ENCODE measurements at regions not wholly inside any gene's neighbourhood (a gene's known extent, or its start where the extent isn't known, plus 50 kb on each side); places are given as distances from the start of the nearest gene placed in this dataset.
"Not testable (repeated sequence)": the region's sequence is repeated elsewhere in the genome, so short reads cannot be mapped to it uniquely, and the experiment has no call there.

GRCh38 chr15:39514933-39515332 is 65.9 kb upstream of the THBS1 start:
- no peak for DNase-seq

GRCh38 chr15:39515765-39516164 is 65.1 kb upstream of the THBS1 start:
- DNase-seq, result no peak

GRCh38 chr15:39517122-39517855 is 63.6 kb upstream of the THBS1 start:
- DNase-seq, result no peak

DNA sequence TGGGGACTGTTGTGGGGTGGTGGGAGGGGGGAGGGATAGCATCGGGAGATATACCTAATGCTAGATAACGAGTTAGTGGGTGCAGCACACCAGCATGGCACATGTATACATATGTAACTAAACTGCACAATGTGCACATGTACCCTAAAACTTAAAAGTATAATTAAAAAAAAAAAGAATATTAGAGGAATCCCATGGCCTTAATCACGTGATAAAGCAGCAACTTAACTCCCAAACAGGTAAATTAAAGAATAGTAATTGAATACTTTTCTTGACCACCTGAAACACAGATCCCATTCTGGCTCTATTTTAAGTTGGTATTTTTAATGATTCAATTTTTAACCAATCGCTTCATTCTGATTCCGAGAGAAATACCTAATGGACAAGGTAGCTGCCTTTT is 56.9 kb upstream of the THBS1 start:
- not testable (repeated sequence) for DNase-seq

GRCh38 chr15:39529457-39529856 is 51.4 kb upstream of the THBS1 start:
- no peak for DNase-seq

DNA sequence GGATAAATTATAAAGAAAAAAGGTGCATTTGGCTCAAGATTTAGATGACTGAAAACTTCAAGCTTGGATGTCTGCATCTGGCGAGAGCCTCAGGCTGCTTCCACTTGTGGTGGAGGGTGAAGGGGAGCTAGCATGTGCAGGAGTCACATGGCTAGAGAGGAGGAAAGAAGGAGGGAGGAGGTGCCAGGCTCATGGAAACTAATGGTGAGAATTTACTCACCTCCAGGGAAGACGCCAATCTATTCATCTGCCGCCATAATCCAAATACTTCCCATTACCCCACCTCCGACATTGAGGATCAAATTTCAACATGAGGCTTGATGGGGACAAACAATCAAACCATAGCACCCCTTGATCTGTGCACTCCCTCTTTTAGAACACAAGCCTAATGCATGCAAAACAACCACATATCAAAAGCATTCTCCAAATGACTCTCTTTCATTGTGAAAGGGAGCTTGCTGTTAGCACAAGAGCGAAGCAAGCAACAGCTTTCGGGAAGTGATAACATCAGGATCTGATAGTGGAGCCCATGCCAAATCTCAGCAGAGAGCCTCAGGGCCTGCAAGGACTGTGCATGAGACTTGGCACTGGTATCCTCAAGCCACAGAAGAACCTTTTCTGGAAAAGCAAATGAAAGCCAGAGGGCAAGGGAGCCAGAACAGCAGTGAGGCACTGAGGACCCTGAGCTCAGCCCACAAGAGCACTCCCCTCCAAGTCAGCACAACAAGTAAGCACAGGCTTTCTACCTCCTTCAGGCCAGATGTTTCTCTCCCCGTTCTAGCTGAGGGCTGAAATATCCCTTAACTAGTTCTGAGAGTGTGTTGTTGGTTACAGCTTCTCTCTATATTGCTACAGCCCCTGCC is 50.2 kb upstream of the THBS1 start:
- DNase-seq, result no peak

All from fibroblast of skin of abdomen (primary cell).